MM.1S (cell line): ENCODE measurements at regions not wholly inside any gene's neighbourhood (a gene's known extent, or its start where the extent isn't known, plus 50 kb on each side); places are given as distances from the start of the nearest gene placed in this dataset.

Experiments
- DNase-seq: peaks from one replicate; pipeline ENCODE4 v3.0.0-alpha.2; 2015
- H2AFZ ChIP-seq: fragments of 300-600 bp; sonication (generic); 2 replicates; pipeline ENCODE4 v1.6.0; 2016; ENCODE audit warnings: antibody characterized with exemption, low read length
- H3F3A ChIP-seq: fragments of 300-600 bp; sonication (generic); 2 replicates; pipeline ENCODE4 v1.6.1; 2016; ENCODE audit warnings: mild to moderate bottlenecking, antibody characterized with exemption, low read length, moderate library complexity, mixed read lengths; ENCODE audit not compliant: insufficient read depth
- H3K27ac ChIP-seq: fragments of 300-600 bp; sonication (generic); 2 replicates; pipeline ENCODE4 v1.5.1; 2016; ENCODE audit warnings: mild to moderate bottlenecking, low read length
- H3K27me3 ChIP-seq: fragments of 300-600 bp; sonication (generic); replicated peaks from 2 replicates; pipeline ENCODE4 v1.6.0; 2016; ENCODE audit warnings: low read length; ENCODE audit not compliant: insufficient read depth
- H3K36me3 ChIP-seq: fragments of 300-600 bp; sonication (generic); replicated peaks from 2 replicates; pipeline ENCODE4 v1.6.1; 2016; ENCODE audit warnings: mild to moderate bottlenecking, low read length, mixed read lengths; ENCODE audit not compliant: insufficient read depth
- H3K4me1 ChIP-seq: fragments of 300-600 bp; sonication (generic); 2 replicates; pipeline ENCODE4 v1.6.1; 2016; ENCODE audit warnings: low read length, mixed read lengths
- H3K4me2 ChIP-seq: fragments of 300-600 bp; sonication (generic); 2 replicates; pipeline ENCODE4 v1.6.0; 2016; ENCODE audit warnings: low read depth, low read length
- H3K4me3 ChIP-seq: fragments of 300-600 bp; sonication (generic); 2 replicates; pipeline ENCODE4 v1.5.1; 2016; ENCODE audit warnings: low read length, mixed read lengths
- H3K79me2 ChIP-seq: fragments of 300-600 bp; sonication (generic); 2 replicates; pipeline ENCODE4 v1.6.1; 2016; ENCODE audit warnings: mixed run types, low read length, mixed read lengths
- H3K9ac ChIP-seq: fragments of 300-600 bp; sonication (generic); 2 replicates; pipeline ENCODE4 v1.6.1; 2016; ENCODE audit warnings: low read length, mixed read lengths
- H3K9me2 ChIP-seq: fragments of 300-600 bp; sonication (generic); replicated peaks from 2 replicates; pipeline ENCODE4 v1.6.1; 2016; ENCODE audit warnings: mild to moderate bottlenecking, low read length, mixed read lengths; ENCODE audit not compliant: insufficient read depth
- H3K9me3 ChIP-seq: fragments of 300-600 bp; sonication (generic); replicated peaks from 2 replicates; pipeline ENCODE4 v1.6.1; 2016; ENCODE audit warnings: mild to moderate bottlenecking, low read length, mixed read lengths; ENCODE audit not compliant: insufficient read depth
- H4K20me1 ChIP-seq: fragments of 300-600 bp; sonication (generic); 2 replicates; pipeline ENCODE4 v1.6.1; 2016; ENCODE audit warnings: mild to moderate bottlenecking, low read length, moderate library complexity, mixed read lengths; ENCODE audit not compliant: insufficient read depth
- EZH2 ChIP-seq: fragments of 300-600 bp; sonication (generic); optimal IDR thresholded peaks from 2 replicates; pipeline ENCODE3; 2017; ENCODE audit warnings: low read depth, mild to moderate bottlenecking, antibody characterized with exemption, low read length, mixed read lengths
- EZH2phosphoT487 ChIP-seq: fragments of 300-600 bp; sonication (generic); IDR thresholded peaks from 2 replicates; pipeline ENCODE4 v1.6.1; 2018; ENCODE audit warnings: antibody characterized with exemption, low read length
- TF ChIP-seq, protein P1 (sequence below): fragments of 300-600 bp; sonication (generic); IDR thresholded peaks from 2 replicates; pipeline ENCODE4 v1.5.1; 2016; ENCODE audit warnings: antibody characterized with exemption, low read length, mixed read lengths

DNA sequence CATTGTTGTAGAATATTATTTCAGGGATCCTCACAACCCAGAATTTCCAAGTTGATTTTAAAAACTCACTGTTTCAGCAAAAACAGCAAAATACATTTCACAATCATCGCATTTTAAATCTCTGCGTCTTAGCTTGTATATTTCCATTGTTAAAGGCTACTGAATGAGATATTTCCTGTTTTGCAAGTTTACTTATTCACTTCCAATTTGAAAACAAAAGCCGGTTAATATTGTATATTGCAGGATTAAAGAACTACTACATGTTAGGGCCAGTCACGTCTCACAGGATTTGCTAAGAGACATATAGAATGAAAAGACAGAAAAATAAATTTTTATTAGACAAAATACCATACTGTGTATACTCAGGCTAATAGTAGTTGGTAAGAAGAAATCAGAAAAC lies 395.9 kb upstream of the CDH9 start:
- DNase-seq, result no peak
- TF ChIP-seq, protein P1, sequence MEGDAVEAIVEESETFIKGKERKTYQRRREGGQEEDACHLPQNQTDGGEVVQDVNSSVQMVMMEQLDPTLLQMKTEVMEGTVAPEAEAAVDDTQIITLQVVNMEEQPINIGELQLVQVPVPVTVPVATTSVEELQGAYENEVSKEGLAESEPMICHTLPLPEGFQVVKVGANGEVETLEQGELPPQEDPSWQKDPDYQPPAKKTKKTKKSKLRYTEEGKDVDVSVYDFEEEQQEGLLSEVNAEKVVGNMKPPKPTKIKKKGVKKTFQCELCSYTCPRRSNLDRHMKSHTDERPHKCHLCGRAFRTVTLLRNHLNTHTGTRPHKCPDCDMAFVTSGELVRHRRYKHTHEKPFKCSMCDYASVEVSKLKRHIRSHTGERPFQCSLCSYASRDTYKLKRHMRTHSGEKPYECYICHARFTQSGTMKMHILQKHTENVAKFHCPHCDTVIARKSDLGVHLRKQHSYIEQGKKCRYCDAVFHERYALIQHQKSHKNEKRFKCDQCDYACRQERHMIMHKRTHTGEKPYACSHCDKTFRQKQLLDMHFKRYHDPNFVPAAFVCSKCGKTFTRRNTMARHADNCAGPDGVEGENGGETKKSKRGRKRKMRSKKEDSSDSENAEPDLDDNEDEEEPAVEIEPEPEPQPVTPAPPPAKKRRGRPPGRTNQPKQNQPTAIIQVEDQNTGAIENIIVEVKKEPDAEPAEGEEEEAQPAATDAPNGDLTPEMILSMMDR, result no peak
- TF ChIP-seq EZH2phosphoT487 (no peak), EZH2 (no peak)

DNA sequence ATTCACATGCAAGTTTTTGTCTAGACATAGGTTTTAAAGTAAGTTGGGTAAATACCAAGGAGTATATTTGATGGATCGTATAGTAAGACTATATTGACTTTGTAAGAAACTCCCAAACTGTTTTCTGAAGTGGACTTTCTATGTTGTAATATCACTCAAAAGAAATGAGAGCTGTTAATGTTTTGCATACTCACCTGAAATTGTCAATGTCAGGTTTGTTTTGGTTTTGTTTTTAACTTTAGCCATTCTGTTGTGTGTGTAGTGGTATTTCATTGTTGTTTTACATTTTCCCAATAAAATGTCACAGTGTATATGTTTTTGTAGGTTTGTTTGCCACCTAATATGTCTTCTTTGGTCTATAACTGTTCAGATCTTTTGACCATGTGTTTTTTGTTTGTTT lies 375.7 kb upstream of the CDH9 start:
- H3K4me2 ChIP-seq, result peak overlapping the region; percentile 31; the same call in 1 of the 2 replicates
- H4K20me1 ChIP-seq, result no peaks in the 10 kb centered on the region
- H3K9me3 ChIP-seq, result no peaks in the 10 kb centered on the region
- no peak overlapping the region for H3K9ac ChIP-seq
- H2AFZ ChIP-seq, result peak overlapping the region; percentile 50; the same call in 1 of the 2 replicates
- H3F3A ChIP-seq, result no peaks in the 10 kb centered on the region
- H3K36me3 ChIP-seq, result no peaks in the 10 kb centered on the region
- no peaks in the 10 kb centered on the region for H3K9me2 ChIP-seq
- H3K27ac ChIP-seq, result no peak overlapping the region
- no peaks in the 10 kb centered on the region for H3K27me3 ChIP-seq
- TF ChIP-seq EZH2phosphoT487 (no peak), EZH2 (no peak)
- TF ChIP-seq, protein P1, result no peak
- H3K79me2 ChIP-seq, result no peaks in the 10 kb centered on the region
- H3K4me1 ChIP-seq, result 0 out of 2 replicates have a peak, but pooled peaks cover 3% of the 10 kb centered on the region
- no peak overlapping the region for H3K4me3 ChIP-seq
- peak; percentile 16 for DNase-seq

More for the DNA sequence above, 395.9 kb upstream of the CDH9 start:
- Histone ChIP-seq H3K9me2 (no peaks in the 10 kb centered on the region), H3K4me1 (no peaks in the 10 kb centered on the region), H3K4me2 (no peak overlapping the region), H3K4me3 (no peak overlapping the region), H4K20me1 (no peaks in the 10 kb centered on the region), H3K27me3 (no peaks in the 10 kb centered on the region), H3K36me3 (no peaks in the 10 kb centered on the region), H3F3A (no peaks in the 10 kb centered on the region), H3K27ac (no peak overlapping the region), H3K9me3 (no peaks in the 10 kb centered on the region), H2AFZ (no peak overlapping the region), H3K79me2 (no peaks in the 10 kb centered on the region), H3K9ac (no peak overlapping the region)

DNA sequence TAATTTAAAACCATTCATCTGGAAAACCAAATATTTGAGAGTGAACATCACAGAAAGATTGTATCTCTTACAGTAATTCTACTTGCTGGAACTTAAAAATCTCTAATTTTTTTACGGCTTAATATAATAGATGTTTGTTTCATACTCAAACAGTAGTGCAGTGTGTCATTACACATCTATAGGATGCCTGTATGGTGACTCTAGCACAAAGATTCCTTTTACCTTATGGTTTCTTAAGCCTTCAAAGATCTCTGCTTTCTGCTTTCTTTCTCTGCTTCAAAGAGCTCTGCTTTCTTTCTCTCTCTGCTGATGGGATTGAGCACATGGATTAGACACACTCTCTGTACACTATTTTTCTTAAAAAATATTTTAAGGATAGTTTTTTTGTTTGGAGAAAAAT lies 374.0 kb upstream of the CDH9 start:
- no peaks in the 10 kb centered on the region for H3F3A ChIP-seq
- no peaks in the 10 kb centered on the region for H3K79me2 ChIP-seq
- TF ChIP-seq EZH2 (no peak), EZH2phosphoT487 (no peak)
- TF ChIP-seq, protein P1, result no peak
- H3K4me3 ChIP-seq, result no peak overlapping the region
- DNase-seq, result no peak
- H3K9me2 ChIP-seq, result no peaks in the 10 kb centered on the region
- no peaks in the 10 kb centered on the region for H3K9me3 ChIP-seq
- no peak overlapping the region for H3K27ac ChIP-seq
- 0 out of 2 replicates have a peak, but pooled peaks cover 3% of the 10 kb centered on the region for H3K4me1 ChIP-seq
- H3K36me3 ChIP-seq, result no peaks in the 10 kb centered on the region
- H2AFZ ChIP-seq, result no peak overlapping the region
- H4K20me1 ChIP-seq, result no peaks in the 10 kb centered on the region
- H3K9ac ChIP-seq, result no peak overlapping the region
- H3K4me2 ChIP-seq, result no peak overlapping the region
- no peaks in the 10 kb centered on the region for H3K27me3 ChIP-seq
